Activated CD8-positive, alpha-beta T cell treated with anti-CD3 and anti-CD28 coated beads, Interleukin-2, amount 10 ng/mL, durations not matched to agents 7 days and 5 days (primary cell): ENCODE measurements at regions not wholly inside any gene's neighbourhood (a gene's known extent, or its start where the extent isn't known, plus 50 kb on each side); places are given as distances from the start of the nearest gene placed in this dataset.
A peak's percentile ranks its signal among the peaks of the same experiment; 100 is the strongest.

Experiments
- ATAC-seq: fragments of 150-1000 bp; cut with Tn5 transposase; one replicate; pipeline ENCODE4 v1.10.0; 2021; ENCODE audit warnings: moderate library complexity
- CTCF ChIA-PET: fragments of 350-600 bp; sonication (Branson Sonifier 250); formaldehyde crosslinking; loops from one replicate; lab custom pipeline; 2021; ENCODE audit warnings: antibody characterized with exemption; lab: Charles Lee
- POLR2A ChIA-PET: fragments of 350-600 bp; sonication (Branson Sonifier 250); formaldehyde crosslinking; loops from one replicate; lab custom pipeline; 2021; ENCODE audit warnings: antibody characterized with exemption; lab: Charles Lee
- DNase-seq: peaks from one replicate; pipeline ENCODE4 v3.0.0-alpha.2; 2020
- H3K27ac Mint-ChIP-seq: one replicate; pipeline ENCODE4 v1.8.0; 2021; ENCODE audit warnings: mild to moderate bottlenecking, mixed read lengths
- H3K27me3 Mint-ChIP-seq: one replicate; pipeline ENCODE4 v1.8.0; 2021; ENCODE audit warnings: low read depth, mixed read lengths
- H3K36me3 Mint-ChIP-seq: one replicate; pipeline ENCODE4 v1.8.0; 2021; ENCODE audit warnings: low read depth, mixed read lengths
- H3K4me1 Mint-ChIP-seq: one replicate; pipeline ENCODE4 v1.8.0; 2021; ENCODE audit warnings: low read depth, mixed read lengths
- H3K4me3 Mint-ChIP-seq: one replicate; pipeline ENCODE4 v1.8.0; 2021; ENCODE audit warnings: mild to moderate bottlenecking, mixed read lengths
- H3K9me3 Mint-ChIP-seq: one replicate; pipeline ENCODE4 v1.8.0; 2022; ENCODE audit warnings: mixed read lengths; ENCODE audit not compliant: insufficient read depth

GRCh38 chr1:234776256-234776875, 166.4 kb upstream of the IRF2BP2 start:
- CTCF ChIA-PET: interaction anchor here (0.8 to 1.4 kb wide), 2 partner anchors 22 to 163 kb away, joined by 3 read pairs; no protein-coding TSS in a partner anchor
- H3K4me1 Mint-ChIP-seq: peaks cover 25% of the 10 kb centered on the region
- H3K4me3 Mint-ChIP-seq: no peak overlapping the region
- H3K27me3 Mint-ChIP-seq: no peaks in the 10 kb centered on the region
- H3K9me3 Mint-ChIP-seq: no peaks in the 10 kb centered on the region
- no peak for DNase-seq
- H3K36me3 Mint-ChIP-seq: peaks cover 5% of the 10 kb centered on the region
- POLR2A ChIA-PET: interaction anchor here (0.6 to 2.0 kb wide), 3 partner anchors 50 to 164 kb away, joined by 3 to 8 read pairs (median 3); no protein-coding TSS in a partner anchor
- ATAC-seq: no peak
- H3K27ac Mint-ChIP-seq: no peak overlapping the region

- no peak overlapping the region for H3K4me3 Mint-ChIP-seq
- peaks cover 32% of the 10 kb centered on the region for H3K4me1 Mint-ChIP-seq
- peaks cover 5% of the 10 kb centered on the region for H3K36me3 Mint-ChIP-seq
- POLR2A ChIA-PET: interaction anchor here (0.6 to 1.0 kb wide), 2 partner anchors 164 to 236 kb away, joined by 3 read pairs; no protein-coding TSS in a partner anchor
- DNase-seq (no peak), ATAC-seq (no peak)
- H3K27me3 Mint-ChIP-seq: no peaks in the 10 kb centered on the region
- H3K9me3 Mint-ChIP-seq: no peaks in the 10 kb centered on the region
- no peak overlapping the region for H3K27ac Mint-ChIP-seq
- CTCF ChIA-PET: interaction anchor here (0.8 to 1.4 kb wide), 2 partner anchors 21 to 163 kb away, joined by 3 read pairs; no protein-coding TSS in a partner anchor
Observed at GRCh38 chr1:234775477-234776246, 165.7 kb upstream of the IRF2BP2 start.

- Mint-ChIP-seq H3K4me1 (peaks cover 39% of the 10 kb centered on the region), H3K27me3 (no peaks in the 10 kb centered on the region), H3K9me3 (no peaks in the 10 kb centered on the region), H3K4me3 (no peak overlapping the region), H3K36me3 (peaks cover 5% of the 10 kb centered on the region), H3K27ac (no peak overlapping the region)
- POLR2A ChIA-PET: interaction anchor here (1.0 kb wide), 2 partner anchors 50 to 237 kb away, joined by 3 to 4 read pairs; no protein-coding TSS in a partner anchor
- ATAC-seq (no peak), DNase-seq (no peak)
- CTCF ChIA-PET: no interaction called here
Observed at GRCh38 chr1:234774971-234775370, 165.0 kb upstream of the IRF2BP2 start.

- Mint-ChIP-seq H3K4me3 (no peak overlapping the region), H3K36me3 (peaks cover 5% of the 10 kb centered on the region), H3K27ac (no peak overlapping the region), H3K4me1 (peaks cover 47% of the 10 kb centered on the region), H3K9me3 (no peaks in the 10 kb centered on the region), H3K27me3 (no peaks in the 10 kb centered on the region)
- ChIA-PET POLR2A (interaction anchor here (0.6 to 2.4 kb wide), 3 partner anchors 49 to 50 kb away, joined by 4 to 23 read pairs (median 6); no protein-coding TSS in a partner anchor), CTCF (interaction anchor here (1.4 kb wide), 1 partner anchor 158 kb away, joined by 5 read pairs; no protein-coding TSS in a partner anchor)
- peak; percentile 19 for DNase-seq
- ATAC-seq: no peak
Observed at GRCh38 chr1:234773936-234774677, 164.1 kb upstream of the IRF2BP2 start.

GRCh38 chr1:234772345-234773147, 162.6 kb upstream of the IRF2BP2 start:
- Mint-ChIP-seq H3K9me3 (no peaks in the 10 kb centered on the region), H3K4me3 (peak overlapping the region; percentile 50), H3K36me3 (peaks cover 5% of the 10 kb centered on the region), H3K27me3 (no peaks in the 10 kb centered on the region), H3K27ac (peak overlapping the region; percentile 94), H3K4me1 (peaks cover 63% of the 10 kb centered on the region)
- ChIA-PET POLR2A (interaction anchor here (0.6 to 2.5 kb wide), 6 partner anchors 48 to 239 kb away, joined by 3 to 29 read pairs (median 5); partner anchors contain the start of gene IRF2BP2), CTCF (interaction anchor here (0.5 to 2.8 kb wide), 7 partner anchors 19 to 311 kb away, joined by 3 to 13 read pairs (median 5); no protein-coding TSS in a partner anchor)
- DNase-seq (peak; percentile 93), ATAC-seq (peak; percentile 93)

GRCh38 chr1:234771642-234772344, 161.8 kb upstream of the IRF2BP2 start:
- H3K4me3 Mint-ChIP-seq: peak overlapping the region; percentile 50
- CTCF ChIA-PET: interaction anchor here (1.0 to 2.8 kb wide), 5 partner anchors 18 to 312 kb away, joined by 3 to 13 read pairs (median 5); no protein-coding TSS in a partner anchor
- peaks cover 5% of the 10 kb centered on the region for H3K36me3 Mint-ChIP-seq
- ATAC-seq (peak; percentile 0), DNase-seq (peak; percentile 21)
- H3K9me3 Mint-ChIP-seq: no peaks in the 10 kb centered on the region
- no peaks in the 10 kb centered on the region for H3K27me3 Mint-ChIP-seq
- H3K4me1 Mint-ChIP-seq: peaks cover 68% of the 10 kb centered on the region
- POLR2A ChIA-PET: interaction anchor here (0.6 to 2.5 kb wide), 6 partner anchors 48 to 240 kb away, joined by 3 to 29 read pairs (median 5); partner anchors contain the start of gene IRF2BP2
- peak overlapping the region; percentile 94 for H3K27ac Mint-ChIP-seq

GRCh38 chr1:234770924-234771540, 161.1 kb upstream of the IRF2BP2 start:
- Mint-ChIP-seq H3K4me1 (peaks cover 70% of the 10 kb centered on the region), H3K36me3 (peaks cover 5% of the 10 kb centered on the region), H3K4me3 (peak overlapping the region; percentile 19), H3K27ac (peak overlapping the region; percentile 83), H3K27me3 (no peaks in the 10 kb centered on the region), H3K9me3 (no peaks in the 10 kb centered on the region)
- DNase-seq: no peak
- POLR2A ChIA-PET: interaction anchor here (0.9 to 2.5 kb wide), 5 partner anchors 47 to 241 kb away, joined by 3 to 29 read pairs (median 5); partner anchors contain the start of gene IRF2BP2
- CTCF ChIA-PET: interaction anchor here (0.5 to 2.8 kb wide), 8 partner anchors 9 to 312 kb away, joined by 3 to 13 read pairs (median 4); no protein-coding TSS in a partner anchor
- ATAC-seq: no peak

GRCh38 chr1:234769986-234770795, 160.2 kb upstream of the IRF2BP2 start:
- H3K27me3 Mint-ChIP-seq: no peaks in the 10 kb centered on the region
- no peak for ATAC-seq
- peak overlapping the region; percentile 48 for H3K27ac Mint-ChIP-seq
- ChIA-PET CTCF (interaction anchor here (1.0 to 2.8 kb wide), 3 partner anchors 71 to 313 kb away, joined by 3 to 13 read pairs (median 3); no protein-coding TSS in a partner anchor), POLR2A (interaction anchor here (0.9 kb wide), 1 partner anchor 46 kb away, joined by 3 read pairs; no protein-coding TSS in a partner anchor)
- H3K9me3 Mint-ChIP-seq: no peaks in the 10 kb centered on the region
- H3K4me3 Mint-ChIP-seq: no peak overlapping the region
- DNase-seq: no peak
- peaks cover 2% of the 10 kb centered on the region for H3K36me3 Mint-ChIP-seq
- H3K4me1 Mint-ChIP-seq: peaks cover 67% of the 10 kb centered on the region
